Tibial nerve (tissue), 4 donors: ENCODE measurements at regions not wholly inside any gene's neighbourhood (a gene's known extent, or its start where the extent isn't known, plus 50 kb on each side); places are given as distances from the start of the nearest gene placed in this dataset.

Experiments used
- DNase-seq, 2 donors: peaks; one replicate each; pipeline ENCODE4 v3.0.0-alpha.2; 2019; ENCODE audit warnings: low spot score in 2 of 2
- H3K27ac ChIP-seq, 4 donors: fragments of 200-600 bp; sonication (generic) in 3 of 4; one replicate each; pipeline ENCODE4 v1.5.1; 2017 to 2019; ENCODE audit warnings: mild to moderate bottlenecking in 1 of 4
- H3K27me3 ChIP-seq, 2 donors: fragments of 200-600 bp; sonication (generic) in 1 of 2; one replicate each; pipeline versions ENCODE4 v1.5.1 to v1.6.0; 2017 to 2019
- H3K36me3 ChIP-seq, 3 donors: fragments of 200-600 bp; sonication (generic); one replicate each; pipeline ENCODE4 v1.5.1; 2018 to 2019
- H3K4me1 ChIP-seq, 4 donors: fragments of 200-600 bp; sonication (generic) in 3 of 4; one replicate each; pipeline ENCODE4 v1.5.1; 2017 to 2019
- H3K4me3 ChIP-seq, 4 donors: fragments of 200-600 bp; sonication (generic) in 3 of 4; one replicate each; pipeline ENCODE4 v1.5.1; 2017 to 2019; ENCODE audit warnings: mild to moderate bottlenecking in 1 of 4, moderate library complexity in 1 of 4
- H3K9me3 ChIP-seq, 4 donors: fragments of 200-600 bp; sonication (generic) in 3 of 4; one replicate each; pipeline ENCODE4 v1.5.1; 2017 to 2019
- EP300 ChIP-seq, 2 donors: sonication (generic); formaldehyde crosslinking; IDR thresholded peaks; one replicate each; pipeline ENCODE4 v1.6.1; 2017; ENCODE audit warnings: antibody characterized with exemption in 2 of 2, mild to moderate bottlenecking in 1 of 2
- POLR2A ChIP-seq, 2 donors: fragments of 450-650 bp; IDR thresholded peaks; one replicate each; pipeline ENCODE4 v1.6.1; 2017; ENCODE audit warnings: antibody characterized with exemption in 2 of 2, mild to moderate bottlenecking in 2 of 2, moderate library complexity in 2 of 2
- WGBS, 2 donors: methylation state at CpG; one replicate each; pipeline ENCODE4 v1.1.5; 2018; 5-methylcytosine and 5-hydroxymethylcytosine counted together
- TF ChIP-seq, protein P1 (sequence below), 5 experiments: fragments of 200-600 bp in 3 of 5; fragments of 450-650 bp in 2 of 5; sonication (generic) in 3 of 5; IDR thresholded peaks; one replicate each; pipeline ENCODE4 v1.5.1; 2016 to 2019; ENCODE audit warnings: antibody characterized with exemption in 5 of 5, mild to moderate bottlenecking in 3 of 5, moderate library complexity in 2 of 5

- no peaks in the 10 kb centered on the region for H3K36me3 ChIP-seq
- no peak for DNase-seq
- H3K9me3 ChIP-seq, result no peaks in the 10 kb centered on the region
- H3K4me3 ChIP-seq, result no peak overlapping the region
- no peaks in the 10 kb centered on the region for H3K27me3 ChIP-seq
- 83 to 89% methylated on average over 1 of the region's 1 CpG for WGBS, 2 donors
- no peak overlapping the region for H3K27ac ChIP-seq
- TF ChIP-seq EP300 (IDR thresholded peaks at IDR 0.05) (no peak), POLR2A (IDR thresholded peaks at IDR 0.05) (no peak)
- TF ChIP-seq, protein P1, sequence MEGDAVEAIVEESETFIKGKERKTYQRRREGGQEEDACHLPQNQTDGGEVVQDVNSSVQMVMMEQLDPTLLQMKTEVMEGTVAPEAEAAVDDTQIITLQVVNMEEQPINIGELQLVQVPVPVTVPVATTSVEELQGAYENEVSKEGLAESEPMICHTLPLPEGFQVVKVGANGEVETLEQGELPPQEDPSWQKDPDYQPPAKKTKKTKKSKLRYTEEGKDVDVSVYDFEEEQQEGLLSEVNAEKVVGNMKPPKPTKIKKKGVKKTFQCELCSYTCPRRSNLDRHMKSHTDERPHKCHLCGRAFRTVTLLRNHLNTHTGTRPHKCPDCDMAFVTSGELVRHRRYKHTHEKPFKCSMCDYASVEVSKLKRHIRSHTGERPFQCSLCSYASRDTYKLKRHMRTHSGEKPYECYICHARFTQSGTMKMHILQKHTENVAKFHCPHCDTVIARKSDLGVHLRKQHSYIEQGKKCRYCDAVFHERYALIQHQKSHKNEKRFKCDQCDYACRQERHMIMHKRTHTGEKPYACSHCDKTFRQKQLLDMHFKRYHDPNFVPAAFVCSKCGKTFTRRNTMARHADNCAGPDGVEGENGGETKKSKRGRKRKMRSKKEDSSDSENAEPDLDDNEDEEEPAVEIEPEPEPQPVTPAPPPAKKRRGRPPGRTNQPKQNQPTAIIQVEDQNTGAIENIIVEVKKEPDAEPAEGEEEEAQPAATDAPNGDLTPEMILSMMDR (IDR thresholded peaks at IDR 0.05), result no peak
- H3K4me1 ChIP-seq, result peaks cover 0 to 34% (median 3%) of the 10 kb centered on the region in 4 donors
These were observed 208.3 kb upstream of the PELI2 start for GRCh38 chr14:55909879-55910278.

- H3K36me3 ChIP-seq, result no peaks in the 10 kb centered on the region
- DNase-seq, result no peak
- no peak overlapping the region for H3K4me3 ChIP-seq
- H3K4me1 ChIP-seq, result peaks cover 0 to 40% (median 3%) of the 10 kb centered on the region in 4 donors
- 62 to 76% methylated on average over 2 of the region's 2 CpGs for WGBS, 2 donors
- peak overlapping the region in 1 of 4 donors; percentile 6 for H3K27ac ChIP-seq
- TF ChIP-seq EP300 (IDR thresholded peaks at IDR 0.05) (no peak), POLR2A (IDR thresholded peaks at IDR 0.05) (no peak)
- TF ChIP-seq, protein P1 (IDR thresholded peaks at IDR 0.05), result no peak
- no peaks in the 10 kb centered on the region for H3K27me3 ChIP-seq
- H3K9me3 ChIP-seq, result no peaks in the 10 kb centered on the region
These were observed 207.5 kb upstream of the PELI2 start for GRCh38 chr14:55910601-55911243.

- no peaks in the 10 kb centered on the region for H3K36me3 ChIP-seq
- DNase-seq, result no peak
- H3K9me3 ChIP-seq, result no peaks in the 10 kb centered on the region
- H3K27me3 ChIP-seq, result no peaks in the 10 kb centered on the region
- H3K27ac ChIP-seq, result peak overlapping the region in 1 of 4 donors; percentile 68
- TF ChIP-seq POLR2A (IDR thresholded peaks at IDR 0.05) (no peak), EP300 (IDR thresholded peaks at IDR 0.05) (no peak)
- TF ChIP-seq, protein P1 (IDR thresholded peaks at IDR 0.05), result no peak
- WGBS, 2 donors, result 66 to 74% methylated on average over 4 of the region's 4 CpGs
- H3K4me3 ChIP-seq, result no peak overlapping the region
- H3K4me1 ChIP-seq, result peaks cover 0 to 40% (median 3%) of the 10 kb centered on the region in 4 donors
These were observed 206.4 kb upstream of the PELI2 start for GRCh38 chr14:55911776-55912175.

DNA sequence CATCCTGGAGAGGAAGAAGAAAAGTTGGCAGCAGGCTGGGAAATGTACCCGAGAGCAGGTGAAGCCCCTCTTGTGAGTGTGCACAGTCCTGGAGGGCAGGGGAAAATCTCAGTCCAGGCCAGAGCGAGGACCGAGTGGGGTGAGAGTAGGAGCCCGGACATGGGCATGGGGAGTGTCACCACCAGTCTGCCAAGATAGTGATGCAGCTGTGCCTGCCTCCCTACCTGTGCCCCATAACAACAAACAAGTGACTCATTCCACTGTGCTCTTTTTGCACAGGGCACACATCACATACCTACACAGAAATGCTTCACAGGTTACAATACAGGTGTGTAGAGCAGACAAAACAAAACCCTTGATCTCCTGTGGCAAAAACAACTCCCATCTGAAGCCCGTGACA is 205.9 kb upstream of the PELI2 start:
- Histone ChIP-seq H3K4me1 (peaks cover 0 to 40% (median 3%) of the 10 kb centered on the region in 4 donors), H3K27ac (peak overlapping the region in 1 of 4 donors; percentile 68), H3K27me3 (no peaks in the 10 kb centered on the region), H3K4me3 (no peak overlapping the region), H3K36me3 (no peaks in the 10 kb centered on the region), H3K9me3 (no peaks in the 10 kb centered on the region)
- WGBS, 2 donors, result 94 to 95% methylated on average over 5 of the region's 5 CpGs
- DNase-seq, result no peak
- TF ChIP-seq, protein P1 (IDR thresholded peaks at IDR 0.05), result no peak
- no peak for TF ChIP-seq POLR2A (IDR thresholded peaks at IDR 0.05)
- no peak for TF ChIP-seq EP300 (IDR thresholded peaks at IDR 0.05)

- H3K9me3 ChIP-seq, result no peaks in the 10 kb centered on the region
- H3K4me1 ChIP-seq, result peaks cover 0 to 40% (median 3%) of the 10 kb centered on the region in 4 donors
- WGBS, 2 donors, result 35 to 44% methylated on average over 8 of the region's 8 CpGs
These were observed 204.7 kb upstream of the PELI2 start for GRCh38 chr14:55913324-55914025.

More at GRCh38 chr14:55913324-55914025, 204.7 kb upstream of the PELI2 start:
- H3K27me3 ChIP-seq, result no peaks in the 10 kb centered on the region
- H3K36me3 ChIP-seq, result no peaks in the 10 kb centered on the region
- H3K27ac ChIP-seq, result peak overlapping the region; percentile 10 to 68 (median 26)
- TF ChIP-seq, protein P1 (IDR thresholded peaks at IDR 0.05), result no peak
- TF ChIP-seq POLR2A (IDR thresholded peaks at IDR 0.05) (no peak), EP300 (IDR thresholded peaks at IDR 0.05) (peak; percentile 75 to 93)
- H3K4me3 ChIP-seq, result no peak overlapping the region
- DNase-seq, result peak; percentile 49 to 53
